Left lobe of liver (tissue), 2 donors: ENCODE measurements at regions not wholly inside any gene's neighbourhood (a gene's known extent, or its start where the extent isn't known, plus 50 kb on each side); places are given as distances from the start of the nearest gene placed in this dataset.
"Not testable (repeated sequence)": the region's sequence is repeated elsewhere in the genome, so short reads cannot be mapped to it uniquely, and the experiment has no call there.

Experiments
- ATAC-seq: fragments of 200-7000 bp; cut with Tn5 transposase; one replicate; pipeline ENCODE4 v1.9.1; 2020; ENCODE audit warnings: mild to moderate bottlenecking, moderate library complexity
- DNase-seq: peaks from one replicate; pipeline ENCODE4 v3.0.0-alpha.2; 2020; ENCODE audit warnings: low spot score
- donor health status: DM: no; HTN: no; CAD: no; lungs with moderate emphysema.
- donor health status: DM: no; HTN: yes; CAD: no.

- ATAC-seq = no peak
- DNase-seq = no peak
Observed at GRCh38 chr5:142542078-142542477, 143.8 kb downstream of the FGF1 start.

- DNase-seq (no peak), ATAC-seq (no peak)
Observed at GRCh38 chr5:142540922-142541422, 144.9 kb downstream of the FGF1 start.

DNA sequence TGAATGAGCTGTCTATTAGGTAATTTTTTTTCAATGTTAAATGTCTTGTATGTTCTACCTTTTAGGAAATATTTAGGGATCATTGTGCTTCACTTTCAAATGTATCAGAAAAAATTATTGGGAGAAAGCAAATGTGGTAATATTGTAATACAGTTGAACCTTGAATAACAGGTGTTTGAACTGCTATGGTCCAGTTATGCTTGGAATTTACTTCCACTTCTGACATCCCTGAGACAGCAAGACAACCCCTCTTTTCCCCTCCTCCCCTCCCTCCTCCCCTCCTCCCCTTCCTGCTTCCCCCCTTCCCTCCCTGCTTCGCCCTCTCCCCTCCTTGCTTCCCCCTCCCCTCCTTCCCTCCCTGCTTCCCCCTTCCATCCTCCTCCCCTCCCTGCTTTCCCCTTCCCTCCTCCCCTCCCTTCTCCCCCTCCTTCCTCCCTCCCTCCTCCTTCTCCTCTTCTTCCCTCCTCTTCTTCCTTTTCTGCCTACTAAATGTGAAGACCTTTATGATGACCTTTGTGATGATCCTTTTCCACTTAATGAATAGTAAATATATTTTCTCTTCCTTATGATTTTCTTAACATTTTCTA, 146.6 kb downstream of the FGF1 start:
- ATAC-seq = no peak
- no peak for DNase-seq

- no peak for ATAC-seq
- no peak for DNase-seq
Observed at GRCh38 chr5:142537938-142538337, 148.0 kb downstream of the FGF1 start.

DNA sequence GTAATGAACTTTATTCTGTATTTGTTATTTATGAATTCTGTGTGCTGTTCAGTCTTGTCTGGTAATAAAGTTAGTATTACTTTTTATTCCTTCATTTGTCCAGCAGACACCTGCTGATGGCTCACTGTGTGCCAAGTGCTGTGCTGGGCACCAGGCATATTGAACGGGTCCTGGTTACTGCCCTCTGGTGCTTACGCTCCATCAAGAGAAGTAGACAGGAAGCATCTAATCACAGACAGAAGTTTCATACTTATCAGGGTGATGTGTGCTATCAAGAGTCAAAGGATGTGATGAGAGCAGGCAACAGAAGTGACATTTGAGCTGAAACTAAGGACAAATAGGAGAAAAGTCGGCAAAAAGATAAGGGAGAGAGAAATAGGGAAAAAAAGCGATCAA, 153.1 kb downstream of the FGF1 start:
- ATAC-seq = peak; percentile 19
- no peak for DNase-seq

DNA sequence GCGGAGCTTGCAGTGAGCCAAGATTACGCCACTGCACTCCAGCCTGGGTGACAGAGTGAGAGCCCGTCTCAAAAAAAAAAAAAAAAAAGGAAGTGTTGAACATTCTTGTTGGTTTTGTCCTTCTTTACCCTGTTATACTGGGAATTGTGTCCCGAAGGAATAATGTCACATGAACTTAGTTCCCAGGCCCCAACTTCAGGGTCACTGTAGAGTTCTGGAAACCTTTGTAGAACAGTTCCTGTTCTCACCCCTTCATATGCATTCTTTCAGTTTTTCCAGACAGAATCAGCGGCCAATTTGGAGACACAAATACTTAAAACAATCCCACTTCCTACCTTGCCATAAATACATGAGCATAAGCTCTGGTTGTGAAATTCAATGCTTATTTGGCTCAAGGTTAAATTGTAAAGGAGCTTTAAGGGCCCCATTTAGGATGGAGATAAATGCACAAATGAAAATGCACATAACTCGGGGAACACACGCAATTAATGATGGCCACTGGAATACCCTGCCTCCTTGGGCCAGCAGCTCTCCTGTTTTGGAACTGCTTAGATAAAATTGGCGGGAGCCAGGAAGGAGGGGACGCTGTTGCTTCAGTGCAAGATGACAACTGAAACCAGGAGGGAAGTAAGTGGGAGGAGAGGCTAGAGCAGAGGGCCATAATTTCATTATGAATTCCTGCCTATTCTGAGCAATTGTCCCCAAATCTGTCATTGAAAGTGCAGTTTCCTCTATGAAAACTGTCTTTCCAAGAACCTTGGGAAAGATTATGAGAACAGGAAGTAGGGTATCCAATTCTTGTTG, 153.7 kb downstream of the FGF1 start:
- ATAC-seq (no peak), DNase-seq (no peak)

- no peak for ATAC-seq
- no peak for DNase-seq
Observed at GRCh38 chr5:142530904-142531303, 155.0 kb downstream of the FGF1 start.

DNA sequence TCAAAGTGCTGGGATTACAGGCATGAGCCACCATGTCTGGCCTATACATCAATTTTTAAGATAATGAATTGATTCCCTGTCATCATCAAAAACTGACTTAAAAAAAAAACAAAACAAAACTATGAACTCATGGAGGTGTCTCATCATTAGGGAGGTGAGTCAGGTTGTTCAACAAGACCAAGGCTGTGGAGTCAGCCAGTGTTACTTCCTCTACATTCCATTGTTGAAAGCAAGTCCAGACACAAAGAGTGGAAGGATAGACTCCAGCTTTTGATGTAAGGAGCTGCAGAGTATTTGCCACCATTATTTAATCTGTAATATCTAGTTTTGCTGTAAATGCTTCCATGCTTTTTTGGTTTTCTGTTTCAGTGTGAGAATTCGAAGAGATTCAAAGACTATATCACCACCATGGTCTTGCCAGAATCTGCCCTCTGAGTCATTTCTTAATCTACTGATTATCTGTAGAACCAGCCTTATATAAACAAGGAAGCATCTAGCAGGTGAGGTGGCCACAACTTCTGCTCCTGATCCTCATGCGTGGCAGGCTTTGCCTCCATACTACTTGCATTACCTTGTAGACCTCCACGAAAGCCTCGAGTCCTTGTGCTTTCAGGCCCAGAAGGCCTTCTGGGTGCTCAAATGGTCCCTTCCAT, 156.1 kb downstream of the FGF1 start:
- ATAC-seq = no peak
- no peak for DNase-seq

DNA sequence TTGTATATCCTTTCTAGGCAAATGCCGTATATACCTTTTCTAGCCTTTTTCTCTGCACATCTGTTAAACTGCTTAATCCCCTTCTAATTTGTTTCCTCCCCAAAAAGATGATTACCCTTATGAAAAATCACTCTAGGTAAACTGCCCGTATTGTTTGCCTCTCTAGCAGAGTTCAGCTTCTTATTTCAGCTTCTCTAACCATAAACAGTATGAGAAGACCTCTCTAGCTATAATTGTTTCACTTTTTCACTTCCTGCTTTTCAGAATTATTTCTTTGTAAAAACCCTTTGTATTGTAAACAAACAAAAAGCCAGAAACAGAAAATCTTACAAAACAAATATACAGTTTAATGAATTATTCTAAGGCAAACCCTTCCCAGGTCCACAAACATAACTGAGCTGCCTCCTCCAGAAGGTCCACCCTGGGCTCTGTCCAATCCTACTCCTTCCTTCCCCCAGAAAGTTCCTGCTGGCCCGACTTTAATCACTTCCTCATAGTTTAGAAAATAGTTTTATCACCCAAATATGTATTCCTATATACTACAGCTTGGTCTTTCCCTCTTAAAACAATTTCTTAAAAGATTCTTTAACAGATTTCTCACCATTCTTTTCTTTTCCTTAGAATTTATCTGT, 158.1 kb downstream of the FGF1 start:
- DNase-seq (no peak), ATAC-seq (peak; percentile 24)

DNA sequence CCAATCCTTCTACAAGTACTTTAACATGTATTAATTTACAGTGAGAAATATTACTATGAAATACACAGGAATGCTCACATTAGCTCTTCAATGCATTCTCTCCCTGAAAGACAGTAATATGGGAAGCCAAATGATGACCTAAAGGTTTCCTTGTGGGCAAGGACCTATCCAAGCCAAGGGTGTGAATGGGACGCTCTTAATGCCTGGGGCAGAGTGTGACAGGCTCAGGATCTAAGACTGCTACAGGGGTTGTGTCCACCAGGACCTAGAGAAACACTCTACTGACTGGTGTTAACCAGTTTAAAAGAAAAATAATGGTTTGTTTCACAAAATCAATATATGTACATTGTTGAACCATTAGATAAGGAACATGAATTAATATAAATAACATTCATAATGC, 158.7 kb downstream of the FGF1 start:
- no peak for ATAC-seq
- no peak for DNase-seq

DNA sequence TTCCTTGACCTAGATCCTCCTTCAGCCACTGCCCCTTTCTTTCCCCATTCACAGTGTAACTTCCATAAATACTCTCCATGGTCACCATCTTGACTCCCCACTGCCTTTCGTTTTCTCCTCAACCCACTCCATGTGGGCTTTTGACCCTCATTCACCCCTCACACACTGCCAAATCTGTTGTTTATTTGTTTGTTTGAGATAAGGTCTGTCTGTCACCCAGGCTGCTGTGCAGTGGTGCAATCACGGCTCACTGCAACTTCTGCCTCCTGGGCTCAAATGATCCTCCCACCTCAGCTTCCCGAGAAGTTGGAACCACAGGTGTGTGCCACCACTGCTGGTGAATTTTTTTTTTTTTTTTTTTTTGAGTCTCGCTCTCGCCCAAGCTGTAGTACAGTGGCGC, 162.9 kb downstream of the FGF1 start:
- ATAC-seq = peak; percentile 73

GRCh38 chr5:142521706-142522105, 164.2 kb downstream of the FGF1 start:
- ATAC-seq (peak; percentile 84), DNase-seq (peak; percentile 85)

More for the DNA sequence above, 162.9 kb downstream of the FGF1 start:
- DNase-seq = peak; percentile 72

DNA sequence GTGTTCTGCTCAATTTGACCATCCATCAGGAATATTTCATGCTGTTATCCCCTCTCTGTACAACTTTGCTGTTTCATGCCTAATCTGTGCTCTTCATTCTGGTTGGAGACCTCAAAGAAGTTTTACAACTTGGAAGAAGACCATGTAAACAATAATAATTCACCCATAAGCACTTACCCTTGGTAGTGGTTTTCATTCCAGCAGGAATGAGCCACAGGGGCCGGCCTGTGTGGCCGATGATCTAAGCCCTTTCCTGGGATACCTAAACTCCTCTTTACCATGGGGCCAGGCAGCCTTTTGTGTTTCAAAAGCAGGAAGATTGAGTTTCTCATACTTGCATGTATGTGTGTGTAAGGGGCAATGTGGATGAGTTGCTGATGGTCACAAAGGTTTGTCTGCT, 165.0 kb downstream of the FGF1 start:
- ATAC-seq = no peak
- DNase-seq = no peak

GRCh38 chr5:142519913-142520312, 166.0 kb downstream of the FGF1 start:
- DNase-seq, ATAC-seq: not testable (repeated sequence)

GRCh38 chr5:142517840-142518239, 168.1 kb downstream of the FGF1 start:
- ATAC-seq = no peak
- DNase-seq = no peak

GRCh38 chr5:142516732-142517131, 169.2 kb downstream of the FGF1 start:
- no peak for ATAC-seq
- no peak for DNase-seq

DNA sequence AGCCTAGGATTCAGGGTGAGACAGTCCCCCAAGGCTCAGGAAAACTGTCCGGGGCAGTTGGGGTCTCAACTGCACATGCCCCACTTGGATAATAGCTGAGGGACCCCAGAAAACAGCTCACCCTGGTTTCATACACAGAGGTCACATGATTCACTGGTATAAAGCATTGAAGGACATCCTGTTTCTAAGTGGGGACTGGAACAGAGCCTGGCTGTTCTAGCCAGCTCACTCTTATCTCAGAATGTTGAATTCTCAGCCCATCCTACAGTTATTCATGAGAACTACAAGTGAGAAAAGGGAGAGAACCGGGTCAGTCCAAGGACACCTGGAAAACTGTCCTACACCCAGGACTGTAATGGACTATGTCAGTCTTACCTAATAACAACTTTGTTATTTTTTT, 170.9 kb downstream of the FGF1 start:
- DNase-seq = no peak
- ATAC-seq = no peak

GRCh38 chr5:142514196-142514595, 171.7 kb downstream of the FGF1 start:
- DNase-seq = no peak
- no peak for ATAC-seq

DNA sequence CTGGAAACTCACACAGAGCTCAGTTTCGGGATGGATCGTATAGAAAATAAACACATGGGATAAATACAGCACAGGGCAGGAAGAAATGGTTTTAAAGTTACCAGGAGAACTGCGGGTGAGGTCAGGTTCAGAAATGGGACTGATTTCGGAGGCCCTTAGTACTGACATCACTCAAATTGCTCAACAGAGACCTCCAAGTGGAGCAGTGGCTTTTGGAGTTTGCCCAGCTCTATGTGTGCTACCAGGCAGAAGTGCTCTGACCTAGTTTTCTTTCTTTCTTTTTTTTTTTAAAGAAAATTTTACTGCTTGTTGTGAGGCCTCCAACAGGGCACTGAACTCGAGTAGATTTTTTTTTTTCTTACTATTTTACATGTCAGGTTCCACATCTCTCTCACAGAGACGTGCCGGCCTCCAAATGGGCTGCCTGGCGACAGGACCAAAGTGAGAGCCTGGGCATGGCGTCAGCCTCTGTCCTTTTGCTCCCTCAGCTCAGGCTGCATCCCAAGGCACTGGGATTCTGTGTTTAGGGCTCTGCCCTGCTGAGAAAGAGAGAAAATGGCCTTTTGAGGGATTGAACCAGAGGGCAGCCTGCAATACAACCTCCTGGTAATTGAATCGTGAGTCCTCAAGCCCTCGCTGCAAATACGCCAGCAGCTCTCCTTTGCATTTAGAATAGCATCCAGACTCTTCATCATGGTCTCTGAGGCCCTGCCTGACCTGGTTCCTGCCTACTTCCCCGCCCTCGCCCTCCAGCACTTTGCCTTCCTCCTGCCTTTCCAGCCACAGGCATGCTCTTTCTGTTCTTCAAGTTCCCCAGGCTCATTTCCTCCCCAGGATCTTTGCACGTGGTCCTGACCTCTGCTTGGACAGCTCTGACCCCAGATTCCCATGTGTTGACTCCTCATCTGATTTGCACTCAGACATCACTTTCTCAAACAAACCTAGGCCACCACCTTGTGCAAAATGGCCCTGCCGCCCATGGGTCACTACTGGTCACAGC, 173.5 kb downstream of the FGF1 start:
- ATAC-seq = peak; percentile 81
- DNase-seq = peak; percentile 82

DNA sequence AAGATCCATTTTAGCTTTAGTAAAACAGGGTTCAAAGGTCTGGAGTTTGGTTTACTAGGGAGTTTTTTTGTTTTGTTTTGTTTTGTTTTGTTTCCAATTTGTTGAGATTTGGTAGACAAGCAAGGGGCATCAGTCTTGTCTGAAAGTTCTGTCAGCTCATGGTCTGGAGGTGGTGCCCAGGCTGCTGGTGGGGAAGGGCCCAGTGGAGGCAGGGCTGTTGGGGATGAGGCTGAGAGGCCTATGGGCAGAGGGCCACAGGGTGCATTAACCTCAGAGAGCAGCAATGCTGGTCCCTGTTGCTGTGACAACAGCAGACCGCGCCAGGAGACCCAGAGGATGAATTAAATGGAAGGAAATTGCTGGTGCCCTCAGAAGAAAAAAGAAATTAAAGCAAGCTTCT, 174.5 kb downstream of the FGF1 start:
- peak; percentile 84 for DNase-seq
- peak; percentile 81 for ATAC-seq
